PFSK-1 (cell line): ENCODE measurements at regions not wholly inside any gene's neighbourhood (a gene's known extent, or its start where the extent isn't known, plus 50 kb on each side); places are given as distances from the start of the nearest gene placed in this dataset.

ENCODE experiments used
- FOXP2 ChIP-seq: optimal IDR thresholded peaks from 2 replicates; pipeline ENCODE3; 2011; ENCODE audit warnings: borderline replicate concordance, control low read depth, inconsistent platforms; ENCODE audit not compliant: insufficient read depth; ENCODE audit errors: extremely low read length, extremely low read depth
- POLR2AphosphoS5 ChIP-seq: IDR thresholded peaks from 2 replicates; pipeline ENCODE4 v1.6.1; 2012; ENCODE audit warnings: low read depth, mild to moderate bottlenecking, control low read depth, low read length, moderate library complexity
- SIN3A ChIP-seq: IDR thresholded peaks from 2 replicates; pipeline ENCODE4 v1.6.1; 2012; ENCODE audit warnings: mild to moderate bottlenecking, low read length, moderate library complexity, borderline replicate concordance; ENCODE audit not compliant: insufficient read depth
- TAF1 ChIP-seq: IDR thresholded peaks from 2 replicates; pipeline ENCODE4 v1.6.1; 2012; ENCODE audit warnings: low read length, control low read depth, borderline replicate concordance; ENCODE audit not compliant: insufficient read depth
- TF ChIP-seq, protein P1 (sequence below), 2 experiments: IDR thresholded peaks; 2 replicates each; pipeline versions ENCODE4 v1.6.1 to v1.8.0; 2011 to 2012; ENCODE audit warnings: low read depth in 2 of 2, low read length in 2 of 2, control low read depth in 1 of 2, inconsistent platforms in 1 of 2, mild to moderate bottlenecking in 1 of 2, moderate library complexity in 1 of 2; ENCODE audit not compliant: insufficient read depth in 1 of 2

DNA sequence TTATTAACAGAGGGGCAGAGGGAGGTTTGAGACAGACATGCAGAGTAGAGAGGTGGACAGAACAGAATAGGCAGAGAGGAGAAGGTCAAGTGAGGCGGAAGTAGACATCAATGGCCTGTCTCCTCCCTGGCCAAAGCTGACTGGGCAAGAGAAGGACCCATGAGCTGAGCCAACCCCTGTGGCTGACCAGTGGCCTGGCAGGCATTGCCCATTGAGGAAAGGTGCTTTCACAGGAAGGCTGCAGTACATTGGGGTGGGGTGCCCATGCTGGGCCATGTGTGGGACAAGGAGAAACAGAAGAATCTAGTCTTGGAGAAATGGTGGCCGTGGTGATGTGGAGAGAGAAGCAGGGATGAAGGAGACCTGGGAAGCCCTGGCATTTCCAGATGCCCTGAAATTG, 76.0 kb downstream of the MYEOV start:
- TF ChIP-seq POLR2AphosphoS5 (no peak), FOXP2 (no peak), SIN3A (no peak), TAF1 (no peak)
- TF ChIP-seq, protein P1, sequence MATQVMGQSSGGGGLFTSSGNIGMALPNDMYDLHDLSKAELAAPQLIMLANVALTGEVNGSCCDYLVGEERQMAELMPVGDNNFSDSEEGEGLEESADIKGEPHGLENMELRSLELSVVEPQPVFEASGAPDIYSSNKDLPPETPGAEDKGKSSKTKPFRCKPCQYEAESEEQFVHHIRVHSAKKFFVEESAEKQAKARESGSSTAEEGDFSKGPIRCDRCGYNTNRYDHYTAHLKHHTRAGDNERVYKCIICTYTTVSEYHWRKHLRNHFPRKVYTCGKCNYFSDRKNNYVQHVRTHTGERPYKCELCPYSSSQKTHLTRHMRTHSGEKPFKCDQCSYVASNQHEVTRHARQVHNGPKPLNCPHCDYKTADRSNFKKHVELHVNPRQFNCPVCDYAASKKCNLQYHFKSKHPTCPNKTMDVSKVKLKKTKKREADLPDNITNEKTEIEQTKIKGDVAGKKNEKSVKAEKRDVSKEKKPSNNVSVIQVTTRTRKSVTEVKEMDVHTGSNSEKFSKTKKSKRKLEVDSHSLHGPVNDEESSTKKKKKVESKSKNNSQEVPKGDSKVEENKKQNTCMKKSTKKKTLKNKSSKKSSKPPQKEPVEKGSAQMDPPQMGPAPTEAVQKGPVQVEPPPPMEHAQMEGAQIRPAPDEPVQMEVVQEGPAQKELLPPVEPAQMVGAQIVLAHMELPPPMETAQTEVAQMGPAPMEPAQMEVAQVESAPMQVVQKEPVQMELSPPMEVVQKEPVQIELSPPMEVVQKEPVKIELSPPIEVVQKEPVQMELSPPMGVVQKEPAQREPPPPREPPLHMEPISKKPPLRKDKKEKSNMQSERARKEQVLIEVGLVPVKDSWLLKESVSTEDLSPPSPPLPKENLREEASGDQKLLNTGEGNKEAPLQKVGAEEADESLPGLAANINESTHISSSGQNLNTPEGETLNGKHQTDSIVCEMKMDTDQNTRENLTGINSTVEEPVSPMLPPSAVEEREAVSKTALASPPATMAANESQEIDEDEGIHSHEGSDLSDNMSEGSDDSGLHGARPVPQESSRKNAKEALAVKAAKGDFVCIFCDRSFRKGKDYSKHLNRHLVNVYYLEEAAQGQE (IDR thresholded peaks at IDR 0.05; ENCODE audit: insufficient read depth in 1 of 2, low read depth in 2 of 2, low read length in 2 of 2), result no peak

DNA sequence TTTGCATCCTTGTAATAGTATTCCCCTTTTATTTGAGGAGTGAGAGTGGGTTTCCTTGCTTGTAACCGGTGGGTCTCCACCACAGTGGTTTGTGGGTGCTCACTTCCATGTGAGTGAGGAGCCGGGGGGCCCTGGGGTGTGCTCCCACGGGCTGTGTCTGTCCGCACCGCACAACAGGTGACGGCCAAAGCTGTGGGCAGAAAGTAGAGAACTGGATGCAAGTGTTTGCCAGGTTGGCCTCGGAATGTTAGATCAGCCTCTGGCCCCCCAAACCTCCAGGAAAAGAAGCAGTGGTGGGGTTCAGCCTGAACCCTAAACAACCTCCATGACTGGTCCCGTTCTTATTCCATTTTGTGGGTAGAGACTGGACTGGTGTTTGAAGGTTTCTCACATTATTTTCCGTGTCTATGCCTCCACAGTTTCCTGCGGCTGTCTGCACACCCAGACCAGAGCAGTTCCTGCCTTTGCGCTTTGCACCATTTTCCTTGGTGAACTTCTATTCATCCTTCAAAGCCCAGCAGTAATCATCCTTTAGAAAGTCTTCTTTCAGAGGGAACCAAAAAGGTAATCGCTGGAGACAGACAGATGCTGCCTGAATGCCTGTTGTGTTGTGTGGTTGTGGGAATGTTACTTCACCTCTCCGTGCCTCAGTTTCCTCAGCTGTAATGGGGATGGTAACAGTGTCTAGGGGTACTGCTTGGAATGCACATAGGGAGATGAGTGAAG, 77.2 kb downstream of the MYEOV start:
- no peak for TF ChIP-seq FOXP2
- TF ChIP-seq SIN3A, result no peak
- TF ChIP-seq, protein P1 (IDR thresholded peaks at IDR 0.05; ENCODE audit: insufficient read depth in 1 of 2, low read depth in 2 of 2, low read length in 2 of 2), result no peak
- TF ChIP-seq TAF1, result no peak

DNA sequence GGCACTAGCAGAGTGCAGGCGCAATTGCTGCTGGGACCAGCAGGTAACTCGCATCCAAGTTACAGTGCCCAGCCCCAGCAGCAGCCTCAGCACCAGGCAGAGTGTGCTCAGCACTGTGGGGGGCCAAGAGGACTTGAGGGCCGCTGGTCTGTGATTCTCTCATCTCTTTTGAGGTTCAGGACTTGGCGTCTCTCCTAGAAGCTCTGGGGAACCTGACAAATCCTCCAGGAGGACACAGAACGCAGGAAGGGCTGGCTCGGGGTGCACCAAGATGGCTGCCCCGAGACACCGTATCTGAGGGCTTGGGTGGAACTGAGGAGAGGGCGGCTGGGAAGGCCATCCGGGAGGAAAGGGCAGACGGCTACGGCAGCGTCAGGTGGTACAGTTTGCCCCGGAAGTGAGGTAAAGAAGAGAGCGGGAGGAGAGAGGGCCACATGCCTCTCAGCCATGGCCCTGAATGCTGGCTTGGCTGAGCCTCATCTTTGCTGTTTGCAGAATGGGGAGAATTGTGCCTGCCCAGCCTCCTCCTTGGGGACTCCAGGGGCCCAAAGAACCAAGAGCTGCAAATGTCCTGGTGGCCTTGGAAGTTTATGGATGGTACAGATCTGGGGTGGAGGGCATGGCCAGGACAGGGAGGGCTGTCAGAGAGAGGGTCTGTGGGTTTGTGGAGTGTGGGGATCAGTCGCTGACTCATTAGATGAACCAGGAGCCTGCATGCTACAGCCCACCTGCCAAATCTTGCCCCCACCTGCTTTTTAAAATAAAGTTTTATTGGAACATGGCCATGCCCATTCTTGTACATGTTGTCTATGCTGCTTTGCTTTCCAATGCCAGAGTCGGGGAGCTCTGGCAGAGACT, 78.0 kb downstream of the MYEOV start:
- TF ChIP-seq, protein P1 (IDR thresholded peaks at IDR 0.05; ENCODE audit: insufficient read depth in 1 of 2, low read depth in 2 of 2, low read length in 2 of 2), result no peak
- no peak for TF ChIP-seq POLR2AphosphoS5
- TF ChIP-seq SIN3A, result no peak
- TF ChIP-seq TAF1, result no peak
- TF ChIP-seq FOXP2, result no peak

DNA sequence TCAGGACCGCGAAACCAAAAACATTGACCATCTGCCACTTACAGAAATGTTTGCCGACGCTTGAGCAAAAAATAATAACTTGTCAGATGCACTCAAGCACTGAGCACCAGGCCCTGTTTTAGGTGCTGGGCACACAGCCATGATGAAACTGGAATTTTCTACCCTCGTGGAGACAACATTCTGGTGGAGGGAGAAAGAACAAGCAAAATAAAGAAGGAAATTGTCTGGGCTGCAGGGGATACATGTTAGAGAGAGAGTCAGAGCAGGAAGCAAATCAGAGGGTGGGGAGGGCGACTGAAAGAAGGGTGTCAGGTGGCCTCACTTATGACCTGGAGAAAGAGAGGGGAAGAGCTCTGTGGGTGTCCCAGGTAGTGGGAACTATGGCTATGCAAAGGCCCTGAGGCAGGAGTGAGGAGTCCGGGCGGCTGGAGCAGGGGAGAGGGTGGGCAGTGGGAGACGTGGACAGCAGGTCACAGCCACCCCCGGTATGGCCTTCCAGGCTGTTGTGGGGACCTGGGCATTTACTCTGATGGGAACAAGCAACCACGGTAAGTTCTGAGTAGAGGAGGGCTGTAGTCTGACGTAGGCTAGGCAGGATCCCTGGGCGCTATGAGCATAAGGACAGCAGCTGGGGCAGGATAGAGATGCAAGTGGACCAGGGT, 78.8 kb downstream of the MYEOV start:
- TF ChIP-seq POLR2AphosphoS5, result no peak
- no peak for TF ChIP-seq TAF1
- no peak for TF ChIP-seq SIN3A
- TF ChIP-seq FOXP2, result no peak
- TF ChIP-seq, protein P1 (IDR thresholded peaks at IDR 0.05; ENCODE audit: insufficient read depth in 1 of 2, low read depth in 2 of 2, low read length in 2 of 2), result no peak
